IMR-90 (cell line): ENCODE measurements at regions not wholly inside any gene's neighbourhood (a gene's known extent, or its start where the extent isn't known, plus 50 kb on each side); places are given as distances from the start of the nearest gene placed in this dataset.

Source experiments
- ATAC-seq: fragments of 200-7000 bp; cut with Tn5 transposase; 2 replicates; pipeline ENCODE4 v1.9.1; 2020; ENCODE audit warnings: low read depth, mild to moderate bottlenecking, moderate library complexity
- BruUV-seq: library from RNA; stranded (reverse); fragments of 400-500 nt; replicated peaks from 2 replicates; lab custom pipeline; 2021; lab: Mats Ljungman, UMichigan
- CTCF ChIA-PET: fragments of 300-600 bp; formaldehyde crosslinking; extraction: SDS; loops from one replicate; lab custom pipeline; 2021; ENCODE audit warnings: antibody characterized with exemption; lab: Yijun Ruan, JAX
- POLR2A ChIA-PET: fragments of 300-600 bp; sonication (Branson Sonifier 250); formaldehyde crosslinking; loops from one replicate; lab custom pipeline; 2022; ENCODE audit warnings: antibody characterized with exemption; ENCODE audit not compliant: unreplicated experiment; lab: Charles Lee
- DNase-seq: peaks from one replicate; pipeline ENCODE4 v3.0.0; 2013
- H2AFZ ChIP-seq: replicated peaks from 2 replicates; pipeline ENCODE3; 2013; ENCODE audit warnings: low read length, mild to moderate bottlenecking; ENCODE audit not compliant: poor library complexity
- H2AK5ac ChIP-seq: 2 replicates; pipeline ENCODE4 v1.6.1; 2013; ENCODE audit warnings: low read depth, low read length, inconsistent platforms
- H2AK9ac ChIP-seq: replicated peaks from 2 replicates; pipeline ENCODE3; 2013; ENCODE audit warnings: mild to moderate bottlenecking, low read depth, low read length, moderate library complexity; ENCODE audit not compliant: poor library complexity
- H2BK120ac ChIP-seq: 2 replicates; pipeline ENCODE4 v1.6.1; 2013; ENCODE audit warnings: low read depth, low read length, inconsistent platforms
- H2BK15ac ChIP-seq: 3 replicates; pipeline ENCODE4 v1.6.1; 2013; ENCODE audit warnings: low read depth, low read length, inconsistent platforms
- H2BK20ac ChIP-seq: 2 replicates; pipeline ENCODE4 v1.6.1; 2013; ENCODE audit warnings: low read depth, mild to moderate bottlenecking, inconsistent platforms, low read length, moderate library complexity
- H2BK5ac ChIP-seq: 2 replicates; pipeline ENCODE4 v1.6.1; 2013; ENCODE audit warnings: mild to moderate bottlenecking, low read depth, low read length, inconsistent platforms; ENCODE audit not compliant: poor library complexity, severe bottlenecking
- H3K14ac ChIP-seq: replicated peaks from 2 replicates; pipeline ENCODE4 v1.6.1; 2013; ENCODE audit warnings: low read depth, low read length, inconsistent platforms
- H3K18ac ChIP-seq: 2 replicates; pipeline ENCODE4 v1.6.1; 2013; ENCODE audit warnings: low read depth, low read length, control low read depth
- H3K23ac ChIP-seq: 2 replicates; pipeline ENCODE4 v1.6.1; 2013; ENCODE audit warnings: low read depth, low read length, inconsistent platforms
- H3K27ac ChIP-seq: 2 replicates; pipeline ENCODE4 v1.5.1; 2013; ENCODE audit warnings: mild to moderate bottlenecking, control low read depth, low read length; ENCODE audit not compliant: insufficient read depth
- H3K27me3 ChIP-seq: 2 replicates; pipeline ENCODE4 v1.6.1; 2013; ENCODE audit warnings: low read length; ENCODE audit not compliant: control insufficient read depth, insufficient read depth
- H3K36me3 ChIP-seq: 2 replicates; pipeline ENCODE4 v1.6.1; 2013; ENCODE audit warnings: low read length, mixed read lengths; ENCODE audit not compliant: control insufficient read depth, insufficient read depth
- H3K4ac ChIP-seq: 2 replicates; pipeline ENCODE4 v1.6.1; 2013; ENCODE audit warnings: low read depth, low read length, inconsistent platforms
- H3K4me1 ChIP-seq: 2 replicates; pipeline ENCODE4 v1.6.1; 2013; ENCODE audit warnings: low read length, mixed read lengths; ENCODE audit not compliant: control insufficient read depth, insufficient read depth
- H3K4me2 ChIP-seq: 2 replicates; pipeline ENCODE4 v1.6.1; 2013; ENCODE audit warnings: low read depth, mild to moderate bottlenecking, control low read depth, low read length, moderate library complexity
- H3K4me3 ChIP-seq: 2 replicates; pipeline ENCODE4 v1.5.1; 2013; ENCODE audit warnings: low read depth, mild to moderate bottlenecking, control low read depth, low read length, moderate library complexity; ENCODE audit not compliant: insufficient read depth
- H3K56ac ChIP-seq: 2 replicates; pipeline ENCODE4 v1.6.1; 2013; ENCODE audit warnings: low read length, inconsistent platforms; ENCODE audit not compliant: insufficient read depth; ENCODE audit errors: extremely low read depth
- H3K79me1 ChIP-seq, 2 experiments: 2 replicates each; pipeline ENCODE4 v1.6.1; 2013; ENCODE audit warnings: low read length in 2 of 2, inconsistent platforms in 1 of 2, low read depth in 1 of 2
- H3K9ac ChIP-seq: 2 replicates; pipeline ENCODE4 v1.6.1; 2013; ENCODE audit warnings: low read depth, low read length, control low read depth
- H3K9me1 ChIP-seq: 2 replicates; pipeline ENCODE4 v1.6.1; 2013; ENCODE audit warnings: low read length, inconsistent platforms; ENCODE audit not compliant: insufficient read depth
- H3K9me3 ChIP-seq: 2 replicates; pipeline ENCODE4 v1.6.1; 2013; ENCODE audit warnings: low read length; ENCODE audit not compliant: control insufficient read depth, insufficient read depth
- H4K20me1 ChIP-seq: 2 replicates; pipeline ENCODE4 v1.6.1; 2013; ENCODE audit warnings: low read length, inconsistent platforms; ENCODE audit not compliant: insufficient read depth
- H4K5ac ChIP-seq: 2 replicates; pipeline ENCODE4 v1.6.1; 2013; ENCODE audit warnings: mild to moderate bottlenecking, low read depth, low read length, control low read depth
- H4K8ac ChIP-seq, 2 experiments: 2 replicates each; pipeline ENCODE4 v1.6.1; 2013; ENCODE audit warnings: low read depth in 2 of 2, low read length in 2 of 2, control low read depth in 1 of 2, inconsistent platforms in 1 of 2
- H4K91ac ChIP-seq: 2 replicates; pipeline ENCODE4 v1.6.1; 2013; ENCODE audit warnings: low read depth, low read length, inconsistent platforms; ENCODE audit not compliant: insufficient read depth
- BHLHE40 ChIP-seq: fragments of 150-350 bp; IDR thresholded peaks from 2 replicates; pipeline ENCODE4 v1.6.1; 2016; ENCODE audit warnings: mild to moderate bottlenecking, low read depth, low read length
- CEBPB ChIP-seq: IDR thresholded peaks from 2 replicates; pipeline ENCODE4 v1.6.1; 2012; ENCODE audit warnings: low read depth, low read length, improper control_type of control experiment
- CHD1 ChIP-seq: IDR thresholded peaks from 2 replicates; pipeline ENCODE4 v1.6.1; 2012; ENCODE audit warnings: low read depth, low read length, improper control_type of control experiment
- FOS ChIP-seq: fragments of 150-350 bp; IDR thresholded peaks from 2 replicates; pipeline ENCODE4 v1.6.1; 2016; ENCODE audit warnings: low read depth, low read length
- MAFK ChIP-seq: IDR thresholded peaks from 2 replicates; pipeline ENCODE4 v1.6.1; 2012; ENCODE audit warnings: low read depth, low read length, improper control_type of control experiment
- MAZ ChIP-seq: IDR thresholded peaks from 2 replicates; pipeline ENCODE4 v1.6.1; 2012; ENCODE audit warnings: low read depth, mild to moderate bottlenecking, low read length, improper control_type of control experiment, moderate library complexity, borderline replicate concordance
- MXI1 ChIP-seq: IDR thresholded peaks from 2 replicates; pipeline ENCODE4 v1.6.1; 2012; ENCODE audit warnings: low read depth, mild to moderate bottlenecking, low read length, moderate library complexity, borderline replicate concordance
- NFE2L2 ChIP-seq: fragments of 150-350 bp; IDR thresholded peaks from 2 replicates; pipeline ENCODE4 v1.6.1; 2016; ENCODE audit warnings: low read depth, mild to moderate bottlenecking, low read length
- POLR2A ChIP-seq: IDR thresholded peaks from 2 replicates; pipeline ENCODE4 v1.6.1; 2012; ENCODE audit warnings: mild to moderate bottlenecking, low read depth, low read length
- RAD21 ChIP-seq: IDR thresholded peaks from 2 replicates; pipeline ENCODE4 v1.6.1; 2012; ENCODE audit warnings: low read length, improper control_type of control experiment
- RCOR1 ChIP-seq: IDR thresholded peaks from 2 replicates; pipeline ENCODE4 v1.6.1; 2012; ENCODE audit warnings: mild to moderate bottlenecking, low read length, improper control_type of control experiment; ENCODE audit not compliant: insufficient replicate concordance
- RFX5 ChIP-seq: IDR thresholded peaks from 2 replicates; pipeline ENCODE4 v1.8.0; 2012; ENCODE audit warnings: low read depth, mild to moderate bottlenecking, low read length, moderate library complexity
- SMC3 ChIP-seq: fragments of 150-350 bp; IDR thresholded peaks from 2 replicates; pipeline ENCODE4 v1.6.1; 2016; ENCODE audit warnings: low read depth, mild to moderate bottlenecking, antibody characterized with exemption, low read length, moderate library complexity
- WGBS, 2 experiments: methylation state at CpG; one replicate each; pipeline versions ENCODE4 v1.1.5 to v1.1.7; 2013; ENCODE audit warnings: missing lambda C conversion rate in 2 of 2; ENCODE audit not compliant: insufficient read length in 1 of 2; ENCODE audit errors: extremely low coverage in 2 of 2; 5-methylcytosine and 5-hydroxymethylcytosine counted together
- dilution Hi-C: fragments of 300-500 bp; cut with HindIII; formaldehyde crosslinking; loops from one replicate; pipeline ENCODE4 v1.14.3; 2018; ENCODE audit warnings: low sequenced_read_pairs; ENCODE audit not compliant: unreplicated experiment
- in situ Hi-C: fragments of 300-500 bp; cut with MboI; formaldehyde crosslinking; loops from 3 replicates; pipeline ENCODE4 v1.14.3; 2019; ENCODE audit warnings: low sequenced_read_pairs, inconsistent platforms, mixed read lengths
- intact Hi-C: fragments of 100-400 bp; cut with micrococcal nuclease; formaldehyde crosslinking; loops from 2 replicates; pipeline ENCODE4 v1.10.0; 2022
- TF ChIP-seq, protein P1 (sequence below): conservative IDR thresholded peaks from 2 replicates; pipeline ENCODE4 v1.5.1; 2012; ENCODE audit warnings: mild to moderate bottlenecking, low read depth, low read length, improper control_type of control experiment
- TF ChIP-seq, protein P2 (sequence below): fragments of 150-350 bp; IDR thresholded peaks from 2 replicates; pipeline ENCODE4 v1.6.1; 2016; ENCODE audit warnings: low read depth, mild to moderate bottlenecking, low read length, moderate library complexity, borderline replicate concordance
- TF ChIP-seq, protein P3 (sequence below): fragments of 150-350 bp; IDR thresholded peaks from 2 replicates; pipeline ENCODE4 v1.6.1; 2017; ENCODE audit warnings: mild to moderate bottlenecking, antibody characterized with exemption, low read length, low read depth

DNA sequence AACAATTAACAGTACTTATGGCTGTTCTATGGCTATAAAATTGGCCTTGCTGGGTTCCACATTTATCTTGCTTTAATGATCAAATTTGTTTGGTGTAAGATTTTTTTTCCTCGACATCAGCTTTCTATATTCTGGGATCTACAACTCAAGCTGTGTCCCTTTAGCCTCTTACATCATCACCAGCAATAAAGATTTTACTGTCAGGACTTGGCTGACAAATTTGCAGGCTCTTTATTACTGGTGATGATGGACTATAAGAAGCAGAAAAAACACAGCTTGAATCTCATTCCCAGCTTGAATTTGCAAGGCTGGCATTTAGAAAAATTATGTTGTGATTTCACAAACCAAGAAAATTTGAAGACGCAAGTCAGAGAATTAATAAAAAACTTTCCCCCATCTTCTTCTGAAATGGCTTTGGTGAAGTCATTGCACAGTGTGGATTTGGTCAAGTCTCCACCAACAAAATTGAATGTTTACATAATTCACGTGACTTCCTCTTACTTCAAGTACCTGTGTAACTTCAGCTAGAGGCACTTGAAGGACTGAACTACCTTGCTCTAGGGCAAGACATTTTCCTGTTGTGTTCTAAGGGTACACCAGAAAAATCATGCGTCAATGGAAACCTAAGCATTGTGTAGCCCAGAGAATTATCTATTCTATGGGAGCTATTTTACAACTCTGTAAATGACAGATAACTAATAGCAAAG lies 175.0 kb downstream of the CBLN4 start:
- Histone ChIP-seq H2BK15ac (no peak overlapping the region), H2BK20ac (no peak overlapping the region), H3K9me1 (no peaks in the 10 kb centered on the region), H4K8ac (no peak overlapping the region), H2BK5ac (no peak overlapping the region), H2AFZ (no peak overlapping the region), H3K4me3 (no peak overlapping the region), H4K91ac (no peak overlapping the region), H3K9me3 (peaks cover 13% of the 10 kb centered on the region), H2AK9ac (no peak overlapping the region), H3K27me3 (no peaks in the 10 kb centered on the region), H2BK120ac (no peak overlapping the region), H3K4me1 (no peaks in the 10 kb centered on the region), H3K79me1 (no peaks in the 10 kb centered on the region), H3K4me2 (no peak overlapping the region), H3K36me3 (no peaks in the 10 kb centered on the region), H3K27ac (no peak overlapping the region), H3K18ac (no peak overlapping the region), H3K4ac (no peak overlapping the region), H2AK5ac (no peak overlapping the region), H3K9ac (no peak overlapping the region), H4K20me1 (no peaks in the 10 kb centered on the region), H3K56ac (no peak overlapping the region), H4K5ac (no peak overlapping the region), H3K23ac (no peak overlapping the region), H3K14ac (no peak overlapping the region)
- no peak for DNase-seq
- BruUV-seq = no TSS peak
- POLR2A ChIA-PET = no interaction called here
- in situ Hi-C loops (no loop called here), intact Hi-C loops (no loop called here), dilution Hi-C loops (no loop called here)
- WGBS, 2 experiments = no CpG with 5 or more reads among the region's 4 CpGs
- CTCF ChIA-PET = no interaction called here
- ATAC-seq = no peak
- TF ChIP-seq MXI1 (no peak), NFE2L2 (no peak), POLR2A (no peak), MAFK (no peak), RFX5 (no peak), RAD21 (no peak), FOS (no peak), SMC3 (no peak), CEBPB (no peak), BHLHE40 (no peak), RCOR1 (no peak), MAZ (no peak), CHD1 (no peak)
- TF ChIP-seq, protein P1, sequence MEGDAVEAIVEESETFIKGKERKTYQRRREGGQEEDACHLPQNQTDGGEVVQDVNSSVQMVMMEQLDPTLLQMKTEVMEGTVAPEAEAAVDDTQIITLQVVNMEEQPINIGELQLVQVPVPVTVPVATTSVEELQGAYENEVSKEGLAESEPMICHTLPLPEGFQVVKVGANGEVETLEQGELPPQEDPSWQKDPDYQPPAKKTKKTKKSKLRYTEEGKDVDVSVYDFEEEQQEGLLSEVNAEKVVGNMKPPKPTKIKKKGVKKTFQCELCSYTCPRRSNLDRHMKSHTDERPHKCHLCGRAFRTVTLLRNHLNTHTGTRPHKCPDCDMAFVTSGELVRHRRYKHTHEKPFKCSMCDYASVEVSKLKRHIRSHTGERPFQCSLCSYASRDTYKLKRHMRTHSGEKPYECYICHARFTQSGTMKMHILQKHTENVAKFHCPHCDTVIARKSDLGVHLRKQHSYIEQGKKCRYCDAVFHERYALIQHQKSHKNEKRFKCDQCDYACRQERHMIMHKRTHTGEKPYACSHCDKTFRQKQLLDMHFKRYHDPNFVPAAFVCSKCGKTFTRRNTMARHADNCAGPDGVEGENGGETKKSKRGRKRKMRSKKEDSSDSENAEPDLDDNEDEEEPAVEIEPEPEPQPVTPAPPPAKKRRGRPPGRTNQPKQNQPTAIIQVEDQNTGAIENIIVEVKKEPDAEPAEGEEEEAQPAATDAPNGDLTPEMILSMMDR = no peak
- TF ChIP-seq, protein P2, sequence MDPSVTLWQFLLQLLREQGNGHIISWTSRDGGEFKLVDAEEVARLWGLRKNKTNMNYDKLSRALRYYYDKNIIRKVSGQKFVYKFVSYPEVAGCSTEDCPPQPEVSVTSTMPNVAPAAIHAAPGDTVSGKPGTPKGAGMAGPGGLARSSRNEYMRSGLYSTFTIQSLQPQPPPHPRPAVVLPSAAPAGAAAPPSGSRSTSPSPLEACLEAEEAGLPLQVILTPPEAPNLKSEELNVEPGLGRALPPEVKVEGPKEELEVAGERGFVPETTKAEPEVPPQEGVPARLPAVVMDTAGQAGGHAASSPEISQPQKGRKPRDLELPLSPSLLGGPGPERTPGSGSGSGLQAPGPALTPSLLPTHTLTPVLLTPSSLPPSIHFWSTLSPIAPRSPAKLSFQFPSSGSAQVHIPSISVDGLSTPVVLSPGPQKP = no peak
- TF ChIP-seq, protein P3, sequence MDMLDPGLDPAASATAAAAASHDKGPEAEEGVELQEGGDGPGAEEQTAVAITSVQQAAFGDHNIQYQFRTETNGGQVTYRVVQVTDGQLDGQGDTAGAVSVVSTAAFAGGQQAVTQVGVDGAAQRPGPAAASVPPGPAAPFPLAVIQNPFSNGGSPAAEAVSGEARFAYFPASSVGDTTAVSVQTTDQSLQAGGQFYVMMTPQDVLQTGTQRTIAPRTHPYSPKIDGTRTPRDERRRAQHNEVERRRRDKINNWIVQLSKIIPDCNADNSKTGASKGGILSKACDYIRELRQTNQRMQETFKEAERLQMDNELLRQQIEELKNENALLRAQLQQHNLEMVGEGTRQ = no peak
